ENCODE measurements at regions not wholly inside any gene's neighbourhood (a gene's known extent, or its start where the extent isn't known, plus 50 kb on each side); places are given as distances from the start of the nearest gene placed in this dataset.

- TF ChIP-seq CTCF (conservative IDR thresholded peaks at IDR 0.05; ENCODE audit: low read depth in 2 of 2) (peak in 1 of 2 experiments; percentile 45; a peak in 3 of 4 replicates), POLR2AphosphoS5 (IDR thresholded peaks at IDR 0.05; ENCODE audit: low read depth) (no peak), EZH2phosphoT487 (IDR thresholded peaks at IDR 0.05; ENCODE audit: unreplicated experiment) (no peak), JUNB (IDR thresholded peaks at IDR 0.05; ENCODE audit: unreplicated experiment) (no peak), STAT1 (IDR thresholded peaks at IDR 0.05; ENCODE audit: unreplicated experiment) (no peak), EZH2 (IDR thresholded peaks at IDR 0.05; ENCODE audit: low read depth, unreplicated experiment) (no peak), CREB1 (CRISPR knock-in tag; IDR thresholded peaks at IDR 0.05; ENCODE audit: low read depth) (no peak), NANOG (IDR thresholded peaks at IDR 0.05; ENCODE audit: borderline replicate concordance) (no peak), ETS1 (IDR thresholded peaks at IDR 0.05) (no peak), REST (IDR thresholded peaks at IDR 0.05; ENCODE audit: unreplicated experiment) (no peak), ZNF114 (CRISPR knock-in tag; IDR thresholded peaks at IDR 0.05) (no peak)
These were observed 1129.3 kb upstream of the PCDH20 start for GRCh38 chr13:62544928-62545327.

Measured in GM23338 (cell line).